CD4-positive, alpha-beta memory T cell (primary cell): ENCODE measurements at regions not wholly inside any gene's neighbourhood (a gene's known extent, or its start where the extent isn't known, plus 50 kb on each side); places are given as distances from the start of the nearest gene placed in this dataset.

ENCODE experiments used
- CTCF ChIA-PET: fragments of 350-600 bp; sonication (Branson Sonifier 250); formaldehyde crosslinking; loops from one replicate; lab custom pipeline; 2021; ENCODE audit warnings: inconsistent platforms; ENCODE audit not compliant: partially characterized antibody; lab: Charles Lee
- POLR2A ChIA-PET: fragments of 350-600 bp; sonication (Branson Sonifier 250); formaldehyde crosslinking; loops from one replicate; lab custom pipeline; 2021; ENCODE audit not compliant: partially characterized antibody; lab: Charles Lee
- DNase-seq, 5 donors: peaks; one replicate each; pipeline versions ENCODE4 v3.0.0 to v3.0.0-alpha.2; 2020 to 2022; ENCODE audit warnings: mixed read lengths in 1 of 5
- H3K27ac ChIP-seq: one replicate; pipeline ENCODE4 v1.7.0; 2013; ENCODE audit warnings: low read depth, low read length
- H3K27me3 ChIP-seq: 2 replicates; pipeline ENCODE4 v1.7.0; 2013; ENCODE audit warnings: mild to moderate bottlenecking, low read length, moderate library complexity; ENCODE audit not compliant: insufficient read depth
- H3K36me3 ChIP-seq: 2 replicates; pipeline ENCODE4 v1.7.0; 2013; ENCODE audit warnings: mild to moderate bottlenecking, low read length, moderate library complexity; ENCODE audit not compliant: insufficient read depth
- H3K4me1 ChIP-seq: 2 replicates; pipeline ENCODE4 v1.7.0; 2013; ENCODE audit warnings: mild to moderate bottlenecking, low read length, moderate library complexity; ENCODE audit not compliant: insufficient read depth
- H3K4me3 ChIP-seq, 2 donors: one replicate each; pipeline ENCODE4 v1.7.0; 2013; ENCODE audit warnings: low read length in 2 of 2, mild to moderate bottlenecking in 1 of 2
- H3K9me3 ChIP-seq, 2 donors: one replicate each; pipeline ENCODE4 v1.7.0; 2013; ENCODE audit warnings: low read length in 2 of 2, control low read depth in 1 of 2; ENCODE audit not compliant: control insufficient read depth in 1 of 2
- H3K27ac Mint-ChIP-seq, 7 donors: one replicate each; pipeline ENCODE4 v1.8.0; 2020 to 2021; ENCODE audit warnings: mixed read lengths in 7 of 7, mild to moderate bottlenecking in 6 of 7, inconsistent platforms in 3 of 7, moderate library complexity in 3 of 7
- H3K27me3 Mint-ChIP-seq, 2 donors: one replicate each; pipeline ENCODE4 v1.8.0; 2020 to 2021; ENCODE audit warnings: mixed read lengths in 2 of 2
- H3K36me3 Mint-ChIP-seq, 2 donors: one replicate each; pipeline ENCODE4 v1.8.0; 2020 to 2021; ENCODE audit warnings: mixed read lengths in 2 of 2, inconsistent platforms in 1 of 2, mild to moderate bottlenecking in 1 of 2
- H3K4me1 Mint-ChIP-seq, 4 donors: one replicate each; pipeline ENCODE4 v1.8.0; 2020 to 2021; ENCODE audit warnings: mixed read lengths in 4 of 4, mild to moderate bottlenecking in 1 of 4
- H3K4me3 Mint-ChIP-seq, 8 donors: one replicate each; pipeline ENCODE4 v1.8.0; 2020 to 2021; ENCODE audit warnings: mixed read lengths in 8 of 8, mild to moderate bottlenecking in 7 of 8, moderate library complexity in 6 of 8, inconsistent platforms in 3 of 8
- H3K9me3 Mint-ChIP-seq, 8 donors: one replicate each; pipeline ENCODE4 v1.8.0; 2020 to 2021; ENCODE audit warnings: mixed read lengths in 8 of 8, mild to moderate bottlenecking in 5 of 8, inconsistent platforms in 3 of 8, moderate library complexity in 1 of 8
- intact Hi-C: fragments of 100-400 bp; cut with micrococcal nuclease; formaldehyde crosslinking; loops from one replicate; pipeline ENCODE4 v1.15.1; 2023

DNA sequence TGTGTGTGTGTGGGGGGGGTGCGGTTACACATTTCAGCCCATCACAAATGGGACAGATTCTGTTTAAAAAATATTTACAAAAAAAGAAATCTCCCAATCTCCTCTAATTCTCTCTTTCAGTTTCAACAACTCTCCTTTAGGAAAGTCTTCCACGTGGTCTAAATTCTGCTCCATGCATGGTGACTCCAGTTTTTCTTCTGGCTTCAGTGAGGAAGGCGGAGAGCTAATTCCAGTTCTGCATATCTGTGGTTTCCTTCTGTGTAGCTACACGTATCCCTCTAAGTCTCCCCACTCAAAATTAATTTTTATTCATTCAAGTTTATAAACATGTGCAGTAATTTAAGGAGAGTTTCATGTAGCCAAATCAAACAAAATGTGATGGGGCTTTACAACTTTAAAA is 111.6 kb downstream of the SLC4A3 start:
- Mint-ChIP-seq H3K27me3 (peaks cover 4 to 11% of the 10 kb centered on the region in 2 donors), H3K9me3 (no peaks in the 10 kb centered on the region), H3K4me1 (no peaks in the 10 kb centered on the region), H3K27ac (no peak overlapping the region), H3K36me3 (no peaks in the 10 kb centered on the region), H3K4me3 (no peak overlapping the region)
- no peaks in the 10 kb centered on the region for H3K9me3 ChIP-seq
- ChIA-PET CTCF (no interaction called here), POLR2A (no interaction called here)
- no peak overlapping the region for H3K27ac ChIP-seq
- H3K36me3 ChIP-seq: no peaks in the 10 kb centered on the region
- no peak for DNase-seq
- intact Hi-C loops: no loop called here
- no peaks in the 10 kb centered on the region for H3K4me1 ChIP-seq
- H3K27me3 ChIP-seq: no peaks in the 10 kb centered on the region
- H3K4me3 ChIP-seq: no peak overlapping the region

GRCh38 chr2:219739866-219740440 is 112.5 kb downstream of the SLC4A3 start:
- Histone ChIP-seq H3K4me3 (no peak overlapping the region), H3K27me3 (no peaks in the 10 kb centered on the region), H3K4me1 (no peaks in the 10 kb centered on the region), H3K9me3 (no peaks in the 10 kb centered on the region), H3K27ac (no peak overlapping the region), H3K36me3 (no peaks in the 10 kb centered on the region)
- POLR2A ChIA-PET: no interaction called here
- Mint-ChIP-seq H3K27me3 (peaks cover 4 to 12% of the 10 kb centered on the region in 2 donors), H3K27ac (no peak overlapping the region), H3K9me3 (no peaks in the 10 kb centered on the region), H3K4me3 (no peak overlapping the region), H3K36me3 (no peaks in the 10 kb centered on the region), H3K4me1 (no peaks in the 10 kb centered on the region)
- no peak for DNase-seq
- intact Hi-C loops: no loop called here
- CTCF ChIA-PET: no interaction called here

DNA sequence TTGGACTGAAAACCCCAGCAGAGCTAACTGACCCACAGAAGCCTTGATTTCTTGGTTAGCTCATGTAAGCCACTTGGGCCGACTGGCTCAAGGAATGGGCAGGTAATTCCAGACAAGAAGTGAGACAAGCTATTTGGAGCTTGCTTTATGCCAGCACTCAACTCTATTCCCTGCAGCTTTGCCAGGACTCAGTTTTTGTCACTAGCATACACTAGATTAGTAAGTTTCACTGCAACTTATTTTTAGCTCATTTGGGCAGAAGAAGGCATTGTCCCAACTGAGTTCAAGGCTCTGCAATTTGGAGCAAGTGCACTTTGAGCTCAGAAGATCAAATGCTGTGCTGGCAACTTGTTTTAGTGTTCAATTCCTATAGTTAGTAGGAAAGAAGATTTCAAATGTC is 116.1 kb downstream of the SLC4A3 start:
- Histone ChIP-seq H3K4me1 (no peaks in the 10 kb centered on the region), H3K4me3 (no peak overlapping the region), H3K9me3 (no peaks in the 10 kb centered on the region), H3K27me3 (no peaks in the 10 kb centered on the region), H3K36me3 (no peaks in the 10 kb centered on the region), H3K27ac (no peak overlapping the region)
- no peaks in the 10 kb centered on the region for H3K4me1 Mint-ChIP-seq
- no peak overlapping the region for H3K4me3 Mint-ChIP-seq
- intact Hi-C loops: no loop called here
- no peak for DNase-seq
- ChIA-PET CTCF (interaction anchor here (0.6 to 1.6 kb wide), 2 partner anchors 10 kb away, joined by 3 read pairs; no protein-coding TSS in a partner anchor), POLR2A (no interaction called here)
- H3K27ac Mint-ChIP-seq: no peak overlapping the region
- peaks cover 2 to 8% of the 10 kb centered on the region in 2 donors for H3K27me3 Mint-ChIP-seq
- no peaks in the 10 kb centered on the region for H3K36me3 Mint-ChIP-seq
- H3K9me3 Mint-ChIP-seq: peaks cover 0 to 2% (median 0%) of the 10 kb centered on the region in 8 donors

DNA sequence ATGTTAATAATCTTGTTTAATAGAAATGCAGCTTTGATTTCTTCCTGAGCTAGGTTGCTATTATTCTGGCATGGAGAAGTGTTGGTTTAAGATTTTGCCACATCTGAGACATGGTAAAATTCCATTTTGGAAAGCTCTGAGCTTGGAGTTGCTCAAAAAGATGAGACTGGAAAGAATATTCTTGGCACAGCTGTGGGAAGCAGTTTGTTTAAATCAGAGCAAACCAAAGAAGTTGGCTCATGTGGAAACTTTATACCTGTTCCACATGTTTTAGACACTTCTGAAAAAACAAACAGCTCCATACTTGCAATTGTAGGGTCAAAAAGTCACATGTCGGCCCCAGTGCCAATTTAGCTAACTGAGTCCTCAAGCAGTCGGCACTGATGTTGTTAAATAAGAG is 116.6 kb downstream of the SLC4A3 start:
- no peaks in the 10 kb centered on the region for H3K9me3 ChIP-seq
- no peak overlapping the region for H3K4me3 Mint-ChIP-seq

DNA sequence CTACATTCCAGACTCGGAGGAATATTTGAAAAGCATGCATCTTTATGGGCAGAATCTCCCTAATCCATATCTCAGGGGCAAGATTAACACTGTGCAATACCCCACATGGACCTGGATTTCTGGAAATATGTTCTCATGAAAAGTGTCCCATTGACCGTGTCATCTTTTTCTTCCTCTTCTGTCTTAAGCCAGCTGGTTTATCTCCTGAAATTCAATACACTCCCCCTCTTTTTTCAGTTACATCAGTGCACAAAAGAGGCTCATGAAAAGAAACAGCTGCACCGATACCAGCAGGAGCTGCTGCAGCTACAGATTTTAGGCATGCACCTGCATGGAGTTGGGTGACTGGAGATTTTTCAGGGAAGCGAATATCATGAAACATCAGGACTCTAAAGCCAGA is 117.2 kb downstream of the SLC4A3 start:
- Histone ChIP-seq H3K4me3 (no peak overlapping the region), H3K4me1 (no peaks in the 10 kb centered on the region), H3K27ac (no peak overlapping the region), H3K9me3 (no peaks in the 10 kb centered on the region), H3K36me3 (no peaks in the 10 kb centered on the region), H3K27me3 (no peaks in the 10 kb centered on the region)
- ChIA-PET CTCF (no interaction called here), POLR2A (no interaction called here)
- Mint-ChIP-seq H3K27me3 (peaks cover 0 to 6% of the 10 kb centered on the region in 2 donors), H3K9me3 (peaks cover 0 to 2% (median 0%) of the 10 kb centered on the region in 8 donors), H3K4me3 (no peak overlapping the region), H3K36me3 (no peaks in the 10 kb centered on the region), H3K4me1 (no peaks in the 10 kb centered on the region), H3K27ac (no peak overlapping the region)
- DNase-seq: no peak
- intact Hi-C loops: no loop called here

More for the DNA sequence above, 116.6 kb downstream of the SLC4A3 start:
- Mint-ChIP-seq H3K27me3 (peaks cover under 1 to 7% of the 10 kb centered on the region in 2 donors), H3K36me3 (no peaks in the 10 kb centered on the region), H3K27ac (no peak overlapping the region), H3K4me1 (no peaks in the 10 kb centered on the region), H3K9me3 (peaks cover 0 to 2% (median 0%) of the 10 kb centered on the region in 8 donors)
- intact Hi-C loops: no loop called here
- CTCF ChIA-PET: interaction anchor here (0.6 to 1.6 kb wide), 2 partner anchors 10 kb away, joined by 3 read pairs; no protein-coding TSS in a partner anchor
- Histone ChIP-seq H3K27me3 (no peaks in the 10 kb centered on the region), H3K36me3 (no peaks in the 10 kb centered on the region), H3K4me3 (no peak overlapping the region), H3K27ac (no peak overlapping the region), H3K4me1 (no peaks in the 10 kb centered on the region)
- POLR2A ChIA-PET: no interaction called here
- no peak for DNase-seq

DNA sequence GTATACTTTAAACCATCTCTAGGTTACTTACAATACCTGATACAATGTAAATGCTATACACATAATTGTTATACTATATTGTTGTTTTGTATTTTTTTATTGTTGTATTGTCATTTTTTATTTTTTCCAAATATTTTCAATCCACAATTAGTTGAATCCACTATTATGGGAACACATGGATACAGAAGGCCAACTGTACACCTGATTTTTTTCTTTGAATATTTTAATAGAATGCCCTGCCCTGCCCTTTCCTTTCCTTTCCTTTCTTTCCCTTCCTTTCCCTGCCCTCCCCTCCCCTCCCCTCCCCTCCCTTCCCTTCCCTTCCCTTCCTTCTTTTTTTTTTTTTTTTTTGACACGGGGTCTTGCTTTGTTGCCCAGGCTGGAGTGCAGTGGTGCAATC is 120.2 kb downstream of the SLC4A3 start:
- Mint-ChIP-seq H3K36me3 (no peaks in the 10 kb centered on the region), H3K27ac (no peak overlapping the region), H3K27me3 (peaks cover 3 to 4% of the 10 kb centered on the region in 2 donors), H3K9me3 (peaks cover 0 to 13% (median 4%) of the 10 kb centered on the region in 8 donors), H3K4me1 (no peaks in the 10 kb centered on the region), H3K4me3 (no peak overlapping the region)
- no peak overlapping the region for H3K4me3 ChIP-seq
- intact Hi-C loops: no loop called here
- H3K36me3 ChIP-seq: no peaks in the 10 kb centered on the region
- no peaks in the 10 kb centered on the region for H3K27me3 ChIP-seq
- CTCF ChIA-PET: no interaction called here
- no peak for DNase-seq
- no peaks in the 10 kb centered on the region for H3K9me3 ChIP-seq
- H3K27ac ChIP-seq: no peak overlapping the region
- H3K4me1 ChIP-seq: no peaks in the 10 kb centered on the region
- POLR2A ChIA-PET: no interaction called here

- intact Hi-C loops: no loop called here
- H3K27ac Mint-ChIP-seq: no peak overlapping the region
- CTCF ChIA-PET: no interaction called here
Observed at GRCh38 chr2:219748671-219749570, 121.5 kb downstream of the SLC4A3 start.

More at GRCh38 chr2:219748671-219749570, 121.5 kb downstream of the SLC4A3 start:
- H3K36me3 ChIP-seq: no peaks in the 10 kb centered on the region
- Mint-ChIP-seq H3K4me3 (no peak overlapping the region), H3K27me3 (peaks cover 2 to 4% of the 10 kb centered on the region in 2 donors), H3K9me3 (peaks cover 0 to 14% (median 4%) of the 10 kb centered on the region in 8 donors), H3K4me1 (no peaks in the 10 kb centered on the region), H3K36me3 (no peaks in the 10 kb centered on the region)
- no peak for DNase-seq
- H3K9me3 ChIP-seq: no peaks in the 10 kb centered on the region
- POLR2A ChIA-PET: no interaction called here
- no peak overlapping the region for H3K4me3 ChIP-seq
- H3K27ac ChIP-seq: no peak overlapping the region
- H3K4me1 ChIP-seq: no peaks in the 10 kb centered on the region
- H3K27me3 ChIP-seq: no peaks in the 10 kb centered on the region
